ENCODE measurements at regions not wholly inside any gene's neighbourhood (a gene's known extent, or its start where the extent isn't known, plus 50 kb on each side); places are given as distances from the start of the nearest gene placed in this dataset.

DNA sequence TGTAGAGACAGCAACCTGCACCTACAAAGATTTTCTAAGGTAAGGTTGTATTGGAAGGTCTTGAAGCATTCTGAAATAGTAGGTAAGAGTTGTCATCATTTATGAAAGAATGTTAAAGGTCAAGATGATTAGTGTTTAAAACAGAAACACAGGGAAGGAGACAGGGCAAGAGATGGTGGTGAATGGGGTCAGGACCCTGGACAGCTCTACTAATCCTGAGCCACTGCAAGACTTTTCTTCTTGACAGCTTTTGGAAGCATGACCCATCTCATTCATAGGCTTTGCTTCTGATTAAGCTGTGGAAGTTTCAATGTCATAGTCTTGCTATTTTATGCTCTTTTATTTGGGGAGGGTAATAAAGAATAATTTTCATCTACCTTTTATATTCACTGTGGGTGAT, 75.5 kb upstream of the CAND1 start:
- Histone ChIP-seq H3K4me3 (ENCODE audit: low read length) (no peak overlapping the region), H3K9ac (ENCODE audit: low read length) (no peak overlapping the region), H3K27ac (ENCODE audit: low read depth, low read length) (no peak overlapping the region), H3K4me1 (ENCODE audit: control insufficient read depth, insufficient read depth, low read length) (no peaks in the 10 kb centered on the region), H3K36me3 (ENCODE audit: control insufficient read depth, insufficient read depth, low read length) (no peaks in the 10 kb centered on the region), H3K27me3 (ENCODE audit: control insufficient read depth, insufficient read depth, low read length) (no peaks in the 10 kb centered on the region)

DNA sequence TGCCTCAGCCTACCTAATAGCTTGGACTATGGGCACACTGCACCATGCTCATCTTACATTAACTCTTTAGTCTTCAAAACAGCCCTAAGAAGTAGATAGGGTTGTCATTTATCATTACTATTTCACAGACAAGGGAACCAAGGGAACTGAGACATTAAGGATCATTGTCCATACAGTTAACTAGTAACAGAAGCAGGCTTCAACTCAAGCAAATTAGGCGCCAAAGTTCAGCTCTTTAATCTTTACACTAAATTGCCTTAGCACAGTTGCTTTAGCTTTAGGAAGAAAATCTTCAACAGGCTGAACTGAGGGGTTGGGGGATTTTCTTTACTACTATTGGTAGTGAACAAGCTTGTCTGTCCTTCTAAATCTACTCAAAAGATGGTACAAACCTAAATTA, 68.8 kb upstream of the CAND1 start:
- Histone ChIP-seq H3K4me3 (ENCODE audit: low read length) (no peak overlapping the region), H3K27me3 (ENCODE audit: control insufficient read depth, insufficient read depth, low read length) (no peaks in the 10 kb centered on the region), H3K9ac (ENCODE audit: low read length) (no peak overlapping the region), H3K27ac (ENCODE audit: low read depth, low read length) (no peak overlapping the region), H3K4me1 (ENCODE audit: control insufficient read depth, insufficient read depth, low read length) (no peaks in the 10 kb centered on the region), H3K36me3 (ENCODE audit: control insufficient read depth, insufficient read depth, low read length) (no peaks in the 10 kb centered on the region)

DNA sequence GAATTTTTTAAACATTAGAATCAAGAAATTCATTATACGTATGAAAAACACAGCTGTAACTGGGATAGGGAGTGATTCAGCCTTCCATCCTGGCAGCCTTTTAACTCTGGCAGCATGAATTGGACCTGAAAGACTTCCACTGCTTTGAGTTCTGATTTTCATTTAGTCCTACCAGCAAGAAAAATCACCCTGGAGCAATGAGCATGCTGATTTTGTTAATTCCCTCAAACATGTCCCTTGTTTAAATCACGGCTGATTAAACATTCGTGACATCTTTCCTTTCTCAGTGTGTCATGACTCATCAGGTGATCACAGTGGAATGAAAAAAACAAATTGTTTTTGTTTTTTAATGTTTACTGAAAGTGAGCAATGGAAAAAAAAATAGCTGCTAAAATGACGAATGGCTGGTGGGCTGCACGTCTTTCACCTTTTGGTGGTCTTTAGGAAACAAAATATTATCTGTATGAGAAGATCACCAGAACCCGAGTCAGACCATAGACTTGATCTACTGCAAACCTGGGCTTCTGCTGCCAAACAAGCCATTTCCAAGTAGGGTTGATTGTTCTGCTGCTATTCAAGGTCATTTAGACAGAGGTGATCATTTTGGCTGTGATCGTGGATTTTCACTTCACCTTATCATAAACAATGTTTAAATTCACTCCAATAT, 67.0 kb upstream of the CAND1 start:
- H3K36me3 ChIP-seq (ENCODE audit: control insufficient read depth, insufficient read depth, low read length): no peaks in the 10 kb centered on the region
- no peak overlapping the region for H3K4me3 ChIP-seq (ENCODE audit: low read length)
- no peak overlapping the region for H3K9ac ChIP-seq (ENCODE audit: low read length)
- no peaks in the 10 kb centered on the region for H3K4me1 ChIP-seq (ENCODE audit: control insufficient read depth, insufficient read depth, low read length)
- H3K27ac ChIP-seq (ENCODE audit: low read depth, low read length): no peak overlapping the region
- no peaks in the 10 kb centered on the region for H3K27me3 ChIP-seq (ENCODE audit: control insufficient read depth, insufficient read depth, low read length)

DNA sequence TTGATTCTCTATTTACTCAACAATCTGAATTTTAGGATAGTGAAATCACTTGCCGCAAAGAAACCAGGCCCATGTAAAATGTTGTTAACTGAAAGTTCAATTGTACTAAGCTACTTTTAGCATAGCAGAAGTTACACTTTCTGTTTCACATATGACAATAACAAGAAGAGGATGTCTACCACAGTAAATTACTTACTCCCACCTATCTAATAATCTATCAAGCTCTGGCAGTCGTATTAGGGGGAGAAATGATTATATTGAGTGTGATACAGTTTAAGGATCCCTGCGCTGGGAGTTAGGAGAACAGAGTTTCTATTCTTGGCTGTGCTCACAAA, 66.5 kb upstream of the CAND1 start:
- Histone ChIP-seq H3K27me3 (ENCODE audit: control insufficient read depth, insufficient read depth, low read length) (no peaks in the 10 kb centered on the region), H3K4me3 (ENCODE audit: low read length) (no peak overlapping the region), H3K4me1 (ENCODE audit: control insufficient read depth, insufficient read depth, low read length) (no peaks in the 10 kb centered on the region), H3K27ac (ENCODE audit: low read depth, low read length) (no peak overlapping the region), H3K36me3 (ENCODE audit: control insufficient read depth, insufficient read depth, low read length) (no peaks in the 10 kb centered on the region), H3K9ac (ENCODE audit: low read length) (no peak overlapping the region)

DNA sequence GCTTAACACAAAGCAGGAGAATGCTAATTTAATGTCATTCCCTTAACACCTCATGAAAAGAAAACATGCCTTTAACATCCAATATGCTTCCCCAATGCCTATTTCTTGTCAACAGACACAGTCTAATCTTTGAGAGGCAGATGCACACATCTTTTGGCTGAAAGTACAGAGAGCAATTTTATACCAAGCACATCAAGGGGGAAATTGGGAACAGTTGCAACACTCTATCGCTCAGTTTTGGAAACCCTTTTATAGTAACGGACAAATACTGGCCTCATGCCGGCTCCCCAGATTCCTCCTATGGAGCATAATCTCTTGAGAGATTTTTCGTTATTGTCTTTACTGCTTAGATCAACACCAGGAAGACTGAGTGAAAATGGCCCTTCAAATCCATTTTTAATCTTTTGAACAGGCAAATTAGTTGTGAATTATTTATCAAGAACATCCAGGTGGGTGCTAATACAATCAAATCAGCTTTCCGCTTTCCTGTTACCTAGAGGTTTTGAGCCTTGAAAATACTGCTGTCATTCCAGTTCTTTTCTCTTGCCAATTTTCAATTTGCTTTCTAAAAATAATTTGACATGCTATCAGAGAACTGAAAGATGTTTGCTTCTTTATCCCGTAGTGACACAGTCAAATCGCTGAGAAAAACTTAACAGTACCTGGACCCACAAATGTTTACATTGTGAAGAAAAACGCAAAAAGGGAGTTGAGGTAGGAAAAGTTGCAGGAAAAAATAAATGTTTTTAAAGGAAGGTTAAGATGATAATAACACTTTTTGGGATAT, 60.7 kb upstream of the CAND1 start:
- H3K36me3 ChIP-seq (ENCODE audit: control insufficient read depth, insufficient read depth, low read length): no peaks in the 10 kb centered on the region
- H3K4me1 ChIP-seq (ENCODE audit: control insufficient read depth, insufficient read depth, low read length): no peaks in the 10 kb centered on the region
- H3K27me3 ChIP-seq (ENCODE audit: control insufficient read depth, insufficient read depth, low read length): no peaks in the 10 kb centered on the region
- no peak overlapping the region for H3K27ac ChIP-seq (ENCODE audit: low read depth, low read length)
- H3K9ac ChIP-seq (ENCODE audit: low read length): no peak overlapping the region
- H3K4me3 ChIP-seq (ENCODE audit: low read length): no peak overlapping the region

DNA sequence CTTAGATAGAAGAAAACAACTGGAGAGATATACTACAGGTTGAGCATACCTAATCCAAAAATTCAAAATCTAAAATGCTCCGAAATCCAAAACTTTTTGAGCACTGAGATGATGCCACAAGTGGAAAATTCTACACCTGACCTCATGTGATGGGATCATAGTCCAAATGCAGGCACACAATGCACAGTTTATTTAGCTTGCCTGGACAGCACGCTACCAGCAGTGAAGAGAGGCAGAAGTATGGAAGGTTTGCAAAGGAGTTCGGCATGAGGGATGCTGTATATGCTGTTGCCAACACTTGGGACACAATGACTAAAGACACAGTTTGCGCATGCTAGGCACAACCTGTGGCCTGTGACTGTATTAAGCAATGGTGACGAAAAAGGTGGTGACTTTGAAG, 58.1 kb upstream of the CAND1 start:
- Histone ChIP-seq H3K4me3 (ENCODE audit: low read length) (no peak overlapping the region), H3K27ac (ENCODE audit: low read depth, low read length) (no peak overlapping the region), H3K4me1 (ENCODE audit: control insufficient read depth, insufficient read depth, low read length) (no peaks in the 10 kb centered on the region), H3K27me3 (ENCODE audit: control insufficient read depth, insufficient read depth, low read length) (no peaks in the 10 kb centered on the region), H3K9ac (ENCODE audit: low read length) (no peak overlapping the region), H3K36me3 (ENCODE audit: control insufficient read depth, insufficient read depth, low read length) (no peaks in the 10 kb centered on the region)

DNA sequence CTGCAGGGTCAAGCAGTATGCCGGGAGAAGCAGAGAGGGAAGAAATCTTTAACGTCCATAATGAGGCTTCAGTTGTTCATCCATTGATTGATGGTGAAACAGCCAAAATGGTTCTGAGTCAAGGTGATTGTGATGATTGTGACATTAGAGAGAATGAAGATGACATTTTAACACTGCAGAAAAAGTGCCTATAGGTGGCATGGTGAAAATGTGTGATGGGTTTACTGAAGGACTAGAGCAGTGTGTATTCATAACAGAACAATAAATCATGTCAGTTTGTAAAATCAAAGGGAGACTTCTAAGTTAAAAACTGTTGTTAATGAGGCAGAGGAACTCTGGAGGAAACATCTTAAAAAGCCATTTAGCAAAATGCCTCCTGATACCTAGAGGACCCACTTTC, 57.7 kb upstream of the CAND1 start:
- no peak overlapping the region for H3K27ac ChIP-seq (ENCODE audit: low read depth, low read length)
- H3K4me1 ChIP-seq (ENCODE audit: control insufficient read depth, insufficient read depth, low read length): no peaks in the 10 kb centered on the region
- no peak overlapping the region for H3K9ac ChIP-seq (ENCODE audit: low read length)
- no peaks in the 10 kb centered on the region for H3K36me3 ChIP-seq (ENCODE audit: control insufficient read depth, insufficient read depth, low read length)
- H3K4me3 ChIP-seq (ENCODE audit: low read length): no peak overlapping the region
- H3K27me3 ChIP-seq (ENCODE audit: control insufficient read depth, insufficient read depth, low read length): no peaks in the 10 kb centered on the region

DNA sequence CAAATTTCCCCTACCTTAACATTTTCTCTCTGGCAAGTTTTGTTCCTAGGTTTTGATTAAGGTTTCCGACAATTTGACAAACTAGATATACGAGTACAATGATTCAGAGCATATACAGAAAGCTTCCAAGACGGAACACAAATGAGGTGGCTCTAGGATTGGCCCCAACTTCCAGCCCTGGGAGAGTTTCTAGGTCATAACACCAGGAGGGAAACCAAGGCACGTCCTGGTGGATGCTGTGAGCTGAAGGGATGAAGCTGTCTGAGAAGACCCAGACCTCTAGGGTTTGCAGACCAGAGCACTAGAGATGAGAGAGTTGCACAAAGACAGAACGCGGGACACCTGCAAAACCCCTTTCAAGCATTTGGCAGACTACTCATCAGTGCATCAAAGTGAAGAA, 51.5 kb upstream of the CAND1 start:
- Histone ChIP-seq H3K4me1 (ENCODE audit: control insufficient read depth, insufficient read depth, low read length) (no peaks in the 10 kb centered on the region), H3K27me3 (ENCODE audit: control insufficient read depth, insufficient read depth, low read length) (no peaks in the 10 kb centered on the region), H3K27ac (ENCODE audit: low read depth, low read length) (no peak overlapping the region), H3K9ac (ENCODE audit: low read length) (no peak overlapping the region), H3K36me3 (ENCODE audit: control insufficient read depth, insufficient read depth, low read length) (no peaks in the 10 kb centered on the region), H3K4me3 (ENCODE audit: low read length) (no peak overlapping the region)
